Lower leg skin (tissue), 3 donors: ENCODE measurements at regions not wholly inside any gene's neighbourhood (a gene's known extent, or its start where the extent isn't known, plus 50 kb on each side); places are given as distances from the start of the nearest gene placed in this dataset.

Experiments
- POLR2A ChIP-seq, 2 donors: fragments of 450-650 bp; IDR thresholded peaks; one replicate each; pipeline ENCODE4 v1.6.1; 2016 to 2017; ENCODE audit warnings: antibody characterized with exemption in 2 of 2, mild to moderate bottlenecking in 1 of 2, moderate library complexity in 1 of 2
- TF ChIP-seq, protein P1 (sequence below), 3 donors: fragments of 450-650 bp; IDR thresholded peaks; one replicate each; pipeline ENCODE4 v1.5.1; 2016; ENCODE audit warnings: antibody characterized with exemption in 3 of 3, mild to moderate bottlenecking in 3 of 3, moderate library complexity in 2 of 3

DNA sequence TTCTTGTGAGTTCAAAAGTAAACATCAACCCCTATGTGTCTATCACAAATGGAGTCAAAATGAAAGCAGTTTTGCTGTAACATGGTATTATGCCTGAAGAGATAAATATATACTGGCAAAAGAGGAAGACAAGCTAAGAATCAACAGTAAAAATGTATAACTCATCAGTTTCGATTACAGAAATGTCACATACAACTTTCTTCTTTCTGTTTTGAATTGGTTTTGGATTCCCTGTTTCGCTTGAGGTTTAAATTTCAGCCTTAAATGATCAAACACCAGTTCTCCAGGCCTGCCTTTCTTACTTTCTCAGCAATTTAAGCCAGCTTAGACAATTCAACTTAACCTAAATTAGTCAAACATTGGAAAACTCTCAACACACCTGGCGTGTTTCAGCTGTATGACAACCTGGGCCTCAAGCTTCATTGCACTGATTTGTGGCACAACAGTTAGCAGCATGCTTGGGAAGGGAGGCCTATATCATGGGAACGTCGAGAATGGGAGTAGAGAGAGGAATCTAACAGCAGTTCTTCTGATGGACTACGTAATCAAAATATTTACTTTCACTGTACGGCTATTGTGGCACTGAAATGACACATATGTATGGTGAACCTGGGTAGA, 51.9 kb upstream of the MARCKS start:
- TF ChIP-seq, protein P1, sequence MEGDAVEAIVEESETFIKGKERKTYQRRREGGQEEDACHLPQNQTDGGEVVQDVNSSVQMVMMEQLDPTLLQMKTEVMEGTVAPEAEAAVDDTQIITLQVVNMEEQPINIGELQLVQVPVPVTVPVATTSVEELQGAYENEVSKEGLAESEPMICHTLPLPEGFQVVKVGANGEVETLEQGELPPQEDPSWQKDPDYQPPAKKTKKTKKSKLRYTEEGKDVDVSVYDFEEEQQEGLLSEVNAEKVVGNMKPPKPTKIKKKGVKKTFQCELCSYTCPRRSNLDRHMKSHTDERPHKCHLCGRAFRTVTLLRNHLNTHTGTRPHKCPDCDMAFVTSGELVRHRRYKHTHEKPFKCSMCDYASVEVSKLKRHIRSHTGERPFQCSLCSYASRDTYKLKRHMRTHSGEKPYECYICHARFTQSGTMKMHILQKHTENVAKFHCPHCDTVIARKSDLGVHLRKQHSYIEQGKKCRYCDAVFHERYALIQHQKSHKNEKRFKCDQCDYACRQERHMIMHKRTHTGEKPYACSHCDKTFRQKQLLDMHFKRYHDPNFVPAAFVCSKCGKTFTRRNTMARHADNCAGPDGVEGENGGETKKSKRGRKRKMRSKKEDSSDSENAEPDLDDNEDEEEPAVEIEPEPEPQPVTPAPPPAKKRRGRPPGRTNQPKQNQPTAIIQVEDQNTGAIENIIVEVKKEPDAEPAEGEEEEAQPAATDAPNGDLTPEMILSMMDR (IDR thresholded peaks at IDR 0.05) = no peak
- TF ChIP-seq POLR2A (IDR thresholded peaks at IDR 0.05) = no peak
